Ishikawa (cell line): ENCODE measurements at regions not wholly inside any gene's neighbourhood (a gene's known extent, or its start where the extent isn't known, plus 50 kb on each side); places are given as distances from the start of the nearest gene placed in this dataset.

Experiments
- CEBPB ChIP-seq: IDR thresholded peaks from 2 replicates; pipeline ENCODE4 v1.6.1; 2012
- CREB1 ChIP-seq: IDR thresholded peaks from 2 replicates; pipeline ENCODE4 v1.6.1; 2012; ENCODE audit warnings: low read depth
- EGR1 ChIP-seq: IDR thresholded peaks from 2 replicates; pipeline ENCODE4 v1.6.1; 2012
- EP300 ChIP-seq: IDR thresholded peaks from 2 replicates; pipeline ENCODE4 v1.6.1; 2012; ENCODE audit warnings: borderline replicate concordance
- FOXM1 ChIP-seq: IDR thresholded peaks from 2 replicates; pipeline ENCODE4 v1.6.1; 2012; ENCODE audit warnings: low read depth, borderline replicate concordance
- MAX ChIP-seq: IDR thresholded peaks from 2 replicates; pipeline ENCODE4 v1.6.1; 2012
- NFIC ChIP-seq: IDR thresholded peaks from 2 replicates; pipeline ENCODE4 v1.6.1; 2012
- RAD21 ChIP-seq: IDR thresholded peaks from 2 replicates; pipeline ENCODE4 v1.6.1; 2012; ENCODE audit warnings: low read depth
- TAF1 ChIP-seq: IDR thresholded peaks from 2 replicates; pipeline ENCODE4 v1.6.1; 2012; ENCODE audit warnings: low read depth, mild to moderate bottlenecking
- TCF12 ChIP-seq: IDR thresholded peaks from 2 replicates; pipeline ENCODE4 v1.6.1; 2012; ENCODE audit warnings: low read depth
- TEAD4 ChIP-seq: IDR thresholded peaks from 2 replicates; pipeline ENCODE4 v1.6.1; 2012
- USF1 ChIP-seq: IDR thresholded peaks from 2 replicates; pipeline ENCODE4 v1.6.1; 2012
- YY1 ChIP-seq: IDR thresholded peaks from 2 replicates; pipeline ENCODE4 v1.6.1; 2012; ENCODE audit warnings: low read depth
- ZBTB7A ChIP-seq: IDR thresholded peaks from 2 replicates; pipeline ENCODE4 v1.6.1; 2012; ENCODE audit warnings: low read depth
- TF ChIP-seq, protein P1 (sequence below): IDR thresholded peaks from 2 replicates; pipeline ENCODE4 v1.6.1; 2012; ENCODE audit warnings: low read depth, mild to moderate bottlenecking

DNA sequence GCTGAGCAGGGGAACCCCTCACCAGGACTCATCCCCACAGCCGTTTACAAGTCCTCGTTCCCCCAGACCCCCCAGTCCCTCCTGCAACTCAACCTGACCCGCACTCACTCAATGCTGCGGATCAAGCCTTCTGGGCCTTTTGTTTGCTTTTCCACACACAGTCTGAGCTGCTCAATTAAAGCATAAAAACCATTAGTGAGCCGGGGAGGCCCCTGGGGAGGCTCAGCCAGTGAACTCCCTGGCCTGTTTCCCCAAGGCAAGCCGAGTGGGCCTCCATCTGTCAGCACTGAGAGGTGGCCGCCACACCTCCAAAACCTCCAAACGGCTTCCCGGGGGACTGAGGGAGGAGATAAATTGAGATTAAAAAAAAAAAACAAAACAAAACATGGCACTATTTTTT, 158.5 kb downstream of the SHOX start:
- no peak for TF ChIP-seq EGR1
- TF ChIP-seq YY1: no peak
- no peak for TF ChIP-seq TCF12
- no peak for TF ChIP-seq CREB1
- TF ChIP-seq MAX: no peak
- no peak for TF ChIP-seq CEBPB

DNA sequence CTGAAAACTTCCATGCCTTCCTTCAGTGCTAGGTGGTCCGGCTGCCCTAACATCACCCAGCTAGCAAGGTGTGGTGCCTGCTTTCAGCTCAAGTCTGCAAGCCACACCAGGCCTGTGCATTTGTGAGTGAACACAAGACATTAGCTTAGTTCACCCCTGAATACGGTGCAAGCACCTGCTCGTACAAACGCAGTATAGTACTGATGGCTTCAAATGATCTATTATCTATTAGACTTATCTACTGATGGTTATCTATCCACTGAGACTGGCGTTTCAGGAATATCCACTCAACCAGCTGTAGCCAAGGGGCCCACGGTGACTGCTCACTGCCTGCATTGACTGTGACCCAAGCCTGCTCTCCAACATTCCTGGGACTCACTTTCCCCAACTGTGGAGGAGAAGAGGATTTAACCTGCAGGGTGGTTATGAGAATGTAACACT, 155.9 kb downstream of the SHOX start:
- TF ChIP-seq EGR1 (no peak), CREB1 (no peak), YY1 (no peak), TAF1 (no peak), USF1 (no peak), FOXM1 (no peak), NFIC (no peak), TCF12 (no peak), MAX (no peak), CEBPB (no peak)
- TF ChIP-seq, protein P1, sequence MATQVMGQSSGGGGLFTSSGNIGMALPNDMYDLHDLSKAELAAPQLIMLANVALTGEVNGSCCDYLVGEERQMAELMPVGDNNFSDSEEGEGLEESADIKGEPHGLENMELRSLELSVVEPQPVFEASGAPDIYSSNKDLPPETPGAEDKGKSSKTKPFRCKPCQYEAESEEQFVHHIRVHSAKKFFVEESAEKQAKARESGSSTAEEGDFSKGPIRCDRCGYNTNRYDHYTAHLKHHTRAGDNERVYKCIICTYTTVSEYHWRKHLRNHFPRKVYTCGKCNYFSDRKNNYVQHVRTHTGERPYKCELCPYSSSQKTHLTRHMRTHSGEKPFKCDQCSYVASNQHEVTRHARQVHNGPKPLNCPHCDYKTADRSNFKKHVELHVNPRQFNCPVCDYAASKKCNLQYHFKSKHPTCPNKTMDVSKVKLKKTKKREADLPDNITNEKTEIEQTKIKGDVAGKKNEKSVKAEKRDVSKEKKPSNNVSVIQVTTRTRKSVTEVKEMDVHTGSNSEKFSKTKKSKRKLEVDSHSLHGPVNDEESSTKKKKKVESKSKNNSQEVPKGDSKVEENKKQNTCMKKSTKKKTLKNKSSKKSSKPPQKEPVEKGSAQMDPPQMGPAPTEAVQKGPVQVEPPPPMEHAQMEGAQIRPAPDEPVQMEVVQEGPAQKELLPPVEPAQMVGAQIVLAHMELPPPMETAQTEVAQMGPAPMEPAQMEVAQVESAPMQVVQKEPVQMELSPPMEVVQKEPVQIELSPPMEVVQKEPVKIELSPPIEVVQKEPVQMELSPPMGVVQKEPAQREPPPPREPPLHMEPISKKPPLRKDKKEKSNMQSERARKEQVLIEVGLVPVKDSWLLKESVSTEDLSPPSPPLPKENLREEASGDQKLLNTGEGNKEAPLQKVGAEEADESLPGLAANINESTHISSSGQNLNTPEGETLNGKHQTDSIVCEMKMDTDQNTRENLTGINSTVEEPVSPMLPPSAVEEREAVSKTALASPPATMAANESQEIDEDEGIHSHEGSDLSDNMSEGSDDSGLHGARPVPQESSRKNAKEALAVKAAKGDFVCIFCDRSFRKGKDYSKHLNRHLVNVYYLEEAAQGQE: no peak

DNA sequence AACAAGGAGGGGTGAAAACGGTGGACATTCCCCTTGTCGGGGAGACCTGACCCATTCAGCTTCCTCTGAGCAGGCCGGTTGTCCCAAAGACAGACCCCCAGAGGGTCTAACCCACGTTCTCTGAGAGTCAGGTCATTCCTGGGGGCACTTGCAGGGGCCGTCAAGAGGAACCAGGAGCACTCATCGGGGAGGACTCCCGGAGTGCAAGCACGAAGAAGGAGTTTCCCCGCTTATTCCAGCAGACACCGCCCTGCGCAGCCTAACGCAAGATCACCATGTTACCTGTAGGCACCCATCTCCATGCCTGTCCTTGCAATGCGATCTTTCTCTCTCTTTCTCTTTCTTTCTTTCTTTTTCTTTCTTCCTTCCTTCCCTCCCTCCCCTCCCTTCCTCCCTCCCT, 154.2 kb downstream of the SHOX start:
- no peak for TF ChIP-seq USF1
- TF ChIP-seq YY1: no peak
- no peak for TF ChIP-seq ZBTB7A
- TF ChIP-seq NFIC: no peak
- TF ChIP-seq EGR1: no peak
- no peak for TF ChIP-seq TAF1
- no peak for TF ChIP-seq EP300
- TF ChIP-seq CREB1: no peak
- TF ChIP-seq CEBPB: no peak
- no peak for TF ChIP-seq FOXM1
- no peak for TF ChIP-seq RAD21

- no peak for TF ChIP-seq EP300
- TF ChIP-seq, protein P1: no peak
- no peak for TF ChIP-seq TCF12
- TF ChIP-seq USF1: no peak
- no peak for TF ChIP-seq MAX
- TF ChIP-seq NFIC: no peak
- TF ChIP-seq EGR1: no peak
Observed at GRCh38 chrX:781224-782204, 150.9 kb downstream of the SHOX start.

DNA sequence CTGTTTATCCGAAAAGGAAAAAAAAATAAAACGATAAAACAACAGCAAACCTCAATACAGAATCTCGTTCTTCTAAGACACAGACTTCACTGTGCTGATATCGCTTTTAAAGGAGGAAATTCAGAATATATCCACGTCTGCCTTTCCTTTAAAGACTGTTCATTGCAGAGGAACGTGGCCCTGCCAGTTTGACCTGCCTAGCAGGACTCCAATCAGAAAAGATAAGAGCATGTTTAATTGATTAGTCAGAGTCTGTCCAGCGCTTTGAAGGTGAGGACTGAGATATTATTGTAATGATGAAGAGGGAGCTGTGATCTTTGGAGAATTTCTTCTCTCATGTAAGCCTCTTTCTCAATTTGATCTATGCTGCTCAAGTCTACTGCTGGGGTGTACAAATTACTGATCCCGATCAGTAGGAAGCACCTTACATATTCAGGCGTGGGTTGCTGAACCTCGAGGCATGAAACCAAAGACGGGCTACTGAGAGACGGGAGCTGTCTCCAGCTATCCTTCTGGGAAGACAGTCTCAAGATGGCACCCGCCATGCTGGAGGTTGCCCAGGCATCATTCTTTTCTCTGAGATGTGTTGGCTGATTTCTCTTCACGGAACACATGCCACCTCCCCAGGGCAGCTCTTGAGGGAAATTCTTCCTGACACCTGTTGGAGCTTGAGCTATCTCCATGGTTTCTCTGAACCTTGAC, 146.1 kb downstream of the SHOX start:
- TF ChIP-seq FOXM1 (no peak), TAF1 (no peak), MAX (no peak), EP300 (no peak), YY1 (no peak), CREB1 (no peak), TCF12 (no peak), RAD21 (no peak), NFIC (no peak), TEAD4 (no peak), EGR1 (no peak), CEBPB (no peak), ZBTB7A (no peak), USF1 (no peak)
- TF ChIP-seq, protein P1: no peak
